ENCODE measurements at regions not wholly inside any gene's neighbourhood (a gene's known extent, or its start where the extent isn't known, plus 50 kb on each side); places are given as distances from the start of the nearest gene placed in this dataset.
A peak's percentile ranks its signal among the peaks of the same experiment; 100 is the strongest.
"Not testable (repeated sequence)": the region's sequence is repeated elsewhere in the genome, so short reads cannot be mapped to it uniquely, and the experiment has no call there.

GRCh38 chr2:234158812-234159211 lies 108.3 kb downstream of the SPP2 start:
- no peak for DNase-seq
- ATAC-seq, result no peak
- TF ChIP-seq CTCF (IDR thresholded peaks at IDR 0.05), result no peak
- intact Hi-C loops (cut with DNase I, micrococcal nuclease), result no loop called here
- H3K4me3 ChIP-seq, result no peak overlapping the region
- no peaks in the 10 kb centered on the region for H3K4me1 ChIP-seq (ENCODE audit: low read depth)
- H3K36me3 ChIP-seq (ENCODE audit: low read depth), result no peaks in the 10 kb centered on the region
- no peaks in the 10 kb centered on the region for H3K9me3 ChIP-seq

DNA sequence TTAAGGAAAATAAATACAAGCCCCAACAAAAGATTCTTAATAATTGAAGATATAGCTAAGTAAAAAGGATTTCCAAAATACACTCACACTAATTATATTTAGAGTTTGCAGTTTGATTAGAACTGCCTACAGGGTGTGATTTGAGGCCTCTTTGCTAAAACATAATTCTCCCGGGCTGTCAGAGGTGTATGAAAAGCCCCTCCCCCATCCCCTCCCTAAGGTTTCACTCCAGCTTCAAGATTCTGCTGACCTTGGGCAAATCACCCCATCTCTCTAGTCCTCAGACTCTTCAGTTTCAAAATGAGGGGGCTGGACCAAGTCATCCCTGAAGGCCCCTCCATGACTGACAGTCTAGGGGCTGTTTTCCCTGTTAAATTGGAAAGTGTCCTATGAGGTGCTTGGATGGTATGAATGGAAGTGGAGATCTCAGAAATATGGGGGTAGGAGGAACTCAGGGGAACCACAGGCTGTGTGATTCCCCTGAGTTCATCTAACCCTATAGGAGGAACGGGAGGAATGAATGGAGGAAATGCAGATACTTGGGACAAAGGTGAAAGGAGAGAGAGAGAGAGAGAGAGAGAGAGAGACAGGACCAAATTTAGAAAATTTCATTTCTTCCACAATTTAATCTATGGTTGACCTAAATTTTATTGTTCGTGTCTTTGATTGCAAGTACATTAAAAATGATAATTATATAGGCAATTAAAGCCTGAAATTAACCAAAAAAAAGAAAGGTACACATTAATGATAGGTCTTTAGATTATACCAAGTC lies 107.5 kb downstream of the SPP2 start:
- Histone ChIP-seq H3K36me3 (ENCODE audit: low read depth) (no peaks in the 10 kb centered on the region), H3K4me1 (ENCODE audit: low read depth) (no peaks in the 10 kb centered on the region), H3K9me3 (no peaks in the 10 kb centered on the region), H3K4me3 (no peak overlapping the region)
- intact Hi-C loops (cut with DNase I, micrococcal nuclease), result no loop called here
- TF ChIP-seq CTCF (IDR thresholded peaks at IDR 0.05), result no peak
- no peak for DNase-seq
- ATAC-seq, result no peak

- ATAC-seq (no peak), DNase-seq (no peak)
- no peak for TF ChIP-seq CTCF (IDR thresholded peaks at IDR 0.05)
- intact Hi-C loops (cut with DNase I, micrococcal nuclease), result no loop called here
- Histone ChIP-seq H3K36me3 (ENCODE audit: low read depth) (no peaks in the 10 kb centered on the region), H3K4me1 (ENCODE audit: low read depth) (no peaks in the 10 kb centered on the region), H3K4me3 (no peak overlapping the region), H3K9me3 (no peaks in the 10 kb centered on the region)
Measured at GRCh38 chr2:234156326-234156725, 105.8 kb downstream of the SPP2 start.

DNA sequence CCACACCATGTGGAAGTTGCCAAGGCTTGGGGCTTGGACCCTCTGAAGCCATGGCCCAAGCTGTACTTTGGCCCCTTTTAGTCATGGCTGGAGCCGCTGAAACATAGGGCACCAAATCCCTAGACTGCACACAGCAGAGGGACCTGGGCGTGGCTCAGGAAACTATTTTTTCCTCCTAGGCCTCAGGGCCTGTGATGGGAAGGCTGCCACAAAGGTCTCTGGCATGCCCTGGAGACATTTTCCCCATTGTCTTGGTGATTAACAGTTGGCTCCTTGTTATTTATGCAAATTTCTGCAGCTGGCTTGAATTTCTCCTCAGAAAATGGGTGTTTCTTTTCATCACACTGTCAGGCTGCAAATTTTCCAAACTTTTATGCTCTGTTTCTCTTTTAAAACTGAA lies 102.3 kb downstream of the SPP2 start:
- intact Hi-C loops (cut with DNase I, micrococcal nuclease); H3K4me1 ChIP-seq (ENCODE audit: low read depth); H3K4me3 ChIP-seq; H3K9me3 ChIP-seq; ATAC-seq; DNase-seq; H3K36me3 ChIP-seq (ENCODE audit: low read depth): not testable (repeated sequence)

GRCh38 chr2:234147335-234147861 lies 96.9 kb downstream of the SPP2 start:
- Histone ChIP-seq H3K9me3 (no peaks in the 10 kb centered on the region), H3K36me3 (ENCODE audit: low read depth) (no peaks in the 10 kb centered on the region), H3K4me1 (ENCODE audit: low read depth) (no peaks in the 10 kb centered on the region), H3K4me3 (no peak overlapping the region)
- no peak for TF ChIP-seq CTCF (IDR thresholded peaks at IDR 0.05)
- intact Hi-C loops (cut with DNase I, micrococcal nuclease), result no loop called here
- ATAC-seq (peak; percentile 73), DNase-seq (no peak)

DNA sequence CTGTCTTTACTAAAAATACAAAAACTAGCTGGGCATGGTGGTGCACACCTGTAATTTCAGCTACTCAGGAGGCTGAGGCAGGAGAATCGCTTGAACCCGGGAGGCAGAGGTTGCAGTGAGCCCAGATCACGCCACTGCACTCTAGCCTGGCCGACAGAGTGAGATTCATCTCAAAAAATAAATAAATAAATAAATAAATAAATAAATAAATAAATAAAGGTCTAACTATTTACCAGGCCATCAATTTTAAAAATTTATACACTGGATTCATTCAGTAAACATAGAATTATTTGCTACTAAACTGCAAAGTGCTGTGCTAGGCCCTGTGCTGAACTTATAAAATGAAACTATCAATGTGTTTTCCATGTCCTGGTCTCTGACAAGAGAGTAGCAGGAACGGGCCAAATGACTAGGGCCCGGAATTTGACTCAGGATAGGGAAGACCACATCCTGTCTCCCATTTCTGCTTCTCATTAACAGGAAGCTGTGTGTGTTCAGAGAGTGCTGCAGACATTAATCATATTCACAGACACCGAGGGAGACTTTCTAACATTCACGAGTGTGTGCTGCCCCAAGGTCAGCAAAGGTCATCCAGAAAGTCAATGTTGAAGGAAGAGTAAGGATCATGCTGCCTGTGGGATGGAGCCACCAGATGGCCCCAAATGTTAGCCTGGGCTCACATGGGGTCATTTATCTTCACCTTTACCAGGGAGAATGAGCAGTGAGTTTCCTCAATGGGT lies 95.8 kb downstream of the SPP2 start:
- DNase-seq (no peak), ATAC-seq (no peak)
- intact Hi-C loops (cut with DNase I, micrococcal nuclease), result no loop called here
- no peak for TF ChIP-seq CTCF (IDR thresholded peaks at IDR 0.05)
- Histone ChIP-seq H3K4me1 (ENCODE audit: low read depth) (no peaks in the 10 kb centered on the region), H3K9me3 (no peaks in the 10 kb centered on the region), H3K36me3 (ENCODE audit: low read depth) (no peaks in the 10 kb centered on the region), H3K4me3 (no peak overlapping the region)
